T-helper 2 cell (primary cell): ENCODE measurements at regions not wholly inside any gene's neighbourhood (a gene's known extent, or its start where the extent isn't known, plus 50 kb on each side); places are given as distances from the start of the nearest gene placed in this dataset.

Source experiments
- DNase-seq, 5 experiments: peaks; one replicate each; pipeline versions ENCODE4 v3.0.0 to v3.0.0-alpha.2; 2012 to 2022

- no peak for DNase-seq
These were observed 108.1 kb downstream of the LRIG3 start for GRCh38 chr12:58812214-58812613.

- no peak for DNase-seq
These were observed 106.3 kb downstream of the LRIG3 start for GRCh38 chr12:58814036-58814435.

GRCh38 chr12:58815235-58815634, 105.1 kb downstream of the LRIG3 start:
- DNase-seq, result no peak

GRCh38 chr12:58818546-58818945, 101.8 kb downstream of the LRIG3 start:
- DNase-seq, result no peak

GRCh38 chr12:58819345-58819744, 101.0 kb downstream of the LRIG3 start:
- no peak for DNase-seq

- no peak for DNase-seq
These were observed 100.3 kb downstream of the LRIG3 start for GRCh38 chr12:58819985-58820384.
